Smooth muscle cell (in vitro differentiated cells): ENCODE measurements at regions not wholly inside any gene's neighbourhood (a gene's known extent, or its start where the extent isn't known, plus 50 kb on each side); places are given as distances from the start of the nearest gene placed in this dataset.

Source experiments
- DNase-seq: peaks from one replicate; lab custom pipeline; 2025; ENCODE audit not compliant: unreplicated experiment; lab: John Stamatoyannopoulos, UW
- H2AFZ ChIP-seq: fragments of 200-600 bp; sonication (generic); 2 replicates; pipeline ENCODE4 v1.6.0; 2016; ENCODE audit warnings: antibody characterized with exemption, low read depth, mild to moderate bottlenecking
- H3F3A ChIP-seq: fragments of 200-600 bp; sonication (generic); 2 replicates; pipeline ENCODE4 v1.6.0; 2017; ENCODE audit warnings: antibody characterized with exemption, low read depth
- H3K27ac ChIP-seq: fragments of 200-600 bp; sonication (generic); 2 replicates; pipeline ENCODE4 v1.5.1; 2016; ENCODE audit warnings: low read depth, mild to moderate bottlenecking
- H3K27me3 ChIP-seq: fragments of 200-600 bp; sonication (generic); 2 replicates; pipeline ENCODE4 v1.6.1; 2016; ENCODE audit warnings: low read depth, mild to moderate bottlenecking
- H3K36me3 ChIP-seq: fragments of 200-600 bp; sonication (generic); 2 replicates; pipeline ENCODE4 v1.5.1; 2016; ENCODE audit warnings: low read depth
- H3K4me1 ChIP-seq: fragments of 200-600 bp; sonication (generic); 2 replicates; pipeline ENCODE4 v1.5.1; 2016; ENCODE audit warnings: low read depth
- H3K4me2 ChIP-seq: fragments of 200-600 bp; sonication (generic); 2 replicates; pipeline ENCODE4 v1.6.0; 2016; ENCODE audit warnings: mild to moderate bottlenecking
- H3K4me3 ChIP-seq: fragments of 200-600 bp; sonication (generic); 2 replicates; pipeline ENCODE4 v1.5.1; 2016; ENCODE audit warnings: mild to moderate bottlenecking
- H3K79me2 ChIP-seq: fragments of 200-600 bp; sonication (generic); 2 replicates; pipeline ENCODE4 v1.6.0; 2016; ENCODE audit warnings: low read depth, mild to moderate bottlenecking
- H3K9ac ChIP-seq: fragments of 200-600 bp; sonication (generic); 2 replicates; pipeline ENCODE4 v1.6.0; 2016; ENCODE audit warnings: low read depth
- H3K9me3 ChIP-seq: fragments of 200-600 bp; sonication (generic); replicated peaks from 2 replicates; pipeline ENCODE4 v1.5.1; 2016; ENCODE audit warnings: low read depth
- H4K20me1 ChIP-seq: fragments of 200-600 bp; sonication (generic); 2 replicates; pipeline ENCODE4 v1.6.0; 2016; ENCODE audit warnings: low read depth
- CTCF ChIP-seq: fragments of 200-600 bp; sonication (generic); IDR thresholded peaks from 2 replicates; pipeline ENCODE4 v1.5.1; 2017; ENCODE audit warnings: borderline replicate concordance, mild to moderate bottlenecking, antibody characterized with exemption; ENCODE audit not compliant: insufficient read depth, poor library complexity, severe bottlenecking
- WGBS: methylation state at CpG from one replicate; pipeline ENCODE4 v1.1.7; 2016; ENCODE audit warnings: low lambda C conversion rate; 5-methylcytosine and 5-hydroxymethylcytosine counted together

GRCh38 chr1:191125950-191126349 lies 648.3 kb upstream of the BRINP3 start:
- no peak overlapping the region for H2AFZ ChIP-seq
- H3K79me2 ChIP-seq: no peaks in the 10 kb centered on the region
- H3K27ac ChIP-seq: no peak overlapping the region
- WGBS: 85% methylated on average over 3 of the region's 3 CpGs
- TF ChIP-seq CTCF: no peak
- no peak for DNase-seq
- H3K4me1 ChIP-seq: no peaks in the 10 kb centered on the region
- no peak overlapping the region for H3K4me2 ChIP-seq
- H3K9ac ChIP-seq: no peak overlapping the region
- no peaks in the 10 kb centered on the region for H3K9me3 ChIP-seq
- no peaks in the 10 kb centered on the region for H3F3A ChIP-seq
- H3K27me3 ChIP-seq: no peaks in the 10 kb centered on the region
- no peaks in the 10 kb centered on the region for H4K20me1 ChIP-seq
- no peak overlapping the region for H3K4me3 ChIP-seq
- no peaks in the 10 kb centered on the region for H3K36me3 ChIP-seq

- TF ChIP-seq CTCF: no peak
- no peak for DNase-seq
- Histone ChIP-seq H3F3A (no peaks in the 10 kb centered on the region), H3K4me2 (no peak overlapping the region), H2AFZ (no peak overlapping the region), H3K4me3 (no peak overlapping the region), H3K9ac (no peak overlapping the region), H4K20me1 (no peaks in the 10 kb centered on the region), H3K4me1 (no peaks in the 10 kb centered on the region), H3K27ac (no peak overlapping the region), H3K27me3 (no peaks in the 10 kb centered on the region), H3K79me2 (no peaks in the 10 kb centered on the region), H3K9me3 (no peaks in the 10 kb centered on the region), H3K36me3 (no peaks in the 10 kb centered on the region)
- 93% methylated on average over 7 of the region's 7 CpGs for WGBS
Measured at GRCh38 chr1:191134796-191135195, 657.1 kb upstream of the BRINP3 start.

- Histone ChIP-seq H3K4me1 (no peaks in the 10 kb centered on the region), H3K27ac (no peak overlapping the region), H3F3A (no peaks in the 10 kb centered on the region), H3K36me3 (no peaks in the 10 kb centered on the region), H3K4me3 (no peak overlapping the region), H3K9ac (no peak overlapping the region), H3K27me3 (no peaks in the 10 kb centered on the region), H3K9me3 (no peaks in the 10 kb centered on the region), H4K20me1 (no peaks in the 10 kb centered on the region), H3K79me2 (no peaks in the 10 kb centered on the region), H2AFZ (no peak overlapping the region), H3K4me2 (no peak overlapping the region)
- no peak for TF ChIP-seq CTCF
- 76% methylated on average over 1 of the region's 1 CpG for WGBS
- no peak for DNase-seq
Measured at GRCh38 chr1:191140038-191140437, 662.4 kb upstream of the BRINP3 start.

- H3K4me1 ChIP-seq: no peaks in the 10 kb centered on the region
- H3K4me3 ChIP-seq: no peak overlapping the region
- TF ChIP-seq CTCF: no peak
- no peaks in the 10 kb centered on the region for H3K79me2 ChIP-seq
- no peaks in the 10 kb centered on the region for H3K9me3 ChIP-seq
- H3K27ac ChIP-seq: no peak overlapping the region
- H3K36me3 ChIP-seq: no peaks in the 10 kb centered on the region
- H3K27me3 ChIP-seq: no peaks in the 10 kb centered on the region
- no peak overlapping the region for H3K9ac ChIP-seq
- no peak overlapping the region for H2AFZ ChIP-seq
- no peaks in the 10 kb centered on the region for H4K20me1 ChIP-seq
- H3K4me2 ChIP-seq: no peak overlapping the region
- H3F3A ChIP-seq: no peaks in the 10 kb centered on the region
- WGBS: 63% methylated on average over 3 of the region's 3 CpGs
- no peak for DNase-seq
Measured at GRCh38 chr1:191142748-191143147, 665.1 kb upstream of the BRINP3 start.
